Mesothelial cell of epicardium (in vitro differentiated cells): ENCODE measurements at regions not wholly inside any gene's neighbourhood (a gene's known extent, or its start where the extent isn't known, plus 50 kb on each side); places are given as distances from the start of the nearest gene placed in this dataset.

Source experiments
- DNase-seq, 2 experiments: peaks; one replicate each; pipeline ENCODE4 v3.0.0; 2021; ENCODE audit warnings: low spot score in 2 of 2; ENCODE audit not compliant: unreplicated experiment in 2 of 2
- H3K27ac Mint-ChIP-seq: 2 replicates; pipeline ENCODE4 v1.8.0; 2021; ENCODE audit warnings: mixed read lengths
- H3K27me3 Mint-ChIP-seq: 2 replicates; pipeline ENCODE4 v1.8.0; 2021; ENCODE audit warnings: low read depth, mixed read lengths
- H3K36me3 Mint-ChIP-seq: 2 replicates; pipeline ENCODE4 v1.8.0; 2021; ENCODE audit warnings: mixed read lengths
- H3K4me1 Mint-ChIP-seq: 2 replicates; pipeline ENCODE4 v1.8.0; 2021; ENCODE audit warnings: mixed read lengths
- H3K4me3 Mint-ChIP-seq: 2 replicates; pipeline ENCODE4 v1.8.0; 2021; ENCODE audit warnings: mild to moderate bottlenecking, moderate library complexity, mixed read lengths
- H3K9me3 Mint-ChIP-seq: 2 replicates; pipeline ENCODE4 v1.8.0; 2021; ENCODE audit warnings: mixed read lengths
- CTCF ChIP-seq: fragments of 200-600 bp; sonication (generic); IDR thresholded peaks from one replicate; pipeline ENCODE4 v1.5.0; 2021; ENCODE audit warnings: antibody characterized with exemption; ENCODE audit not compliant: unreplicated experiment

- TF ChIP-seq CTCF = no peak
- DNase-seq = no peak
- Mint-ChIP-seq H3K4me1 (no peaks in the 10 kb centered on the region), H3K9me3 (no peaks in the 10 kb centered on the region), H3K36me3 (no peaks in the 10 kb centered on the region), H3K27ac (no peak overlapping the region), H3K4me3 (no peak overlapping the region), H3K27me3 (peaks cover 66% of the 10 kb centered on the region)
Observed at GRCh38 chr15:96503276-96503675, 172.8 kb downstream of the NR2F2 start.

GRCh38 chr15:96504371-96504770, 173.9 kb downstream of the NR2F2 start:
- H3K27me3 Mint-ChIP-seq = peaks cover 68% of the 10 kb centered on the region
- DNase-seq = no peak
- no peak overlapping the region for H3K27ac Mint-ChIP-seq
- H3K4me1 Mint-ChIP-seq = no peaks in the 10 kb centered on the region
- H3K36me3 Mint-ChIP-seq = no peaks in the 10 kb centered on the region
- H3K4me3 Mint-ChIP-seq = no peak overlapping the region
- no peak for TF ChIP-seq CTCF
- no peaks in the 10 kb centered on the region for H3K9me3 Mint-ChIP-seq

- no peak overlapping the region for H3K27ac Mint-ChIP-seq
- TF ChIP-seq CTCF = no peak
- H3K36me3 Mint-ChIP-seq = no peaks in the 10 kb centered on the region
- no peak overlapping the region for H3K4me3 Mint-ChIP-seq
- no peaks in the 10 kb centered on the region for H3K4me1 Mint-ChIP-seq
- no peaks in the 10 kb centered on the region for H3K9me3 Mint-ChIP-seq
- peaks cover 68% of the 10 kb centered on the region for H3K27me3 Mint-ChIP-seq
- DNase-seq = no peak
Observed at GRCh38 chr15:96505014-96505413, 174.5 kb downstream of the NR2F2 start.

GRCh38 chr15:96514607-96515285, 184.2 kb downstream of the NR2F2 start:
- Mint-ChIP-seq H3K4me1 (peaks cover 15% of the 10 kb centered on the region), H3K9me3 (peaks cover 18% of the 10 kb centered on the region), H3K27me3 (peaks cover 28% of the 10 kb centered on the region), H3K4me3 (no peak overlapping the region), H3K36me3 (no peaks in the 10 kb centered on the region), H3K27ac (no peak overlapping the region)
- no peak for TF ChIP-seq CTCF
- no peak for DNase-seq

- no peak for DNase-seq
- H3K36me3 Mint-ChIP-seq = peaks cover 2% of the 10 kb centered on the region
- H3K4me1 Mint-ChIP-seq = peaks cover 15% of the 10 kb centered on the region
- no peak for TF ChIP-seq CTCF
- H3K4me3 Mint-ChIP-seq = no peak overlapping the region
- peaks cover 21% of the 10 kb centered on the region for H3K27me3 Mint-ChIP-seq
- H3K9me3 Mint-ChIP-seq = peaks cover 24% of the 10 kb centered on the region
- H3K27ac Mint-ChIP-seq = peak overlapping the region; percentile 76
Observed at GRCh38 chr15:96515371-96515770, 184.9 kb downstream of the NR2F2 start.

- H3K4me3 Mint-ChIP-seq = no peak overlapping the region
- peaks cover 44% of the 10 kb centered on the region for H3K9me3 Mint-ChIP-seq
- H3K36me3 Mint-ChIP-seq = peaks cover 2% of the 10 kb centered on the region
- peaks cover 36% of the 10 kb centered on the region for H3K27me3 Mint-ChIP-seq
- no peaks in the 10 kb centered on the region for H3K4me1 Mint-ChIP-seq
- TF ChIP-seq CTCF = no peak
- H3K27ac Mint-ChIP-seq = no peak overlapping the region
- no peak for DNase-seq
Observed at GRCh38 chr15:96521386-96521785, 190.9 kb downstream of the NR2F2 start.
